NCI-H1105 treated with DMSO at 0.1 percent for 48 hours (cell line): ENCODE measurements at regions not wholly inside any gene's neighbourhood (a gene's known extent, or its start where the extent isn't known, plus 50 kb on each side); places are given as distances from the start of the nearest gene placed in this dataset.

Experiments
- DNase-seq: peaks from one replicate; lab custom pipeline; 2025; lab: John Stamatoyannopoulos, UW

DNA sequence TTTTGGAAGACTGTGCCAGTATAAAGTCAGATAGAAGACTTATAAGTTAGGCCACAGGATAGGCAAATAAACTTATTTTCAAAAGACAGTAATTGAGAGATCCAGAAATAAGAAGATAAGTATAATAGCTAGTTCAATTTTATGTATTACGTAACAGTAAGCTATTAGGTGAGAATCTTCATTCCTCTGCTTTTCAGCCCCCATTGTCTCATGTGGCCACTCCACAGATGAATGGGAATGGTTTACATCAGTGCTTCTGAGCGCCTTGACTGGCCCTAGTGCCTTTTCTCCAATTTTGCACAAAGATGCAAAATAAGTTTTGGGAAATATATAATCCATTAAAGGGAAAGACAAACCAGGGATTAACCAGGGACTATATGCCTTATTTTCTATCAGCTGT lies 550.5 kb downstream of the MMUT start:
- no peak for DNase-seq

GRCh38 chr6:48904809-48905208 lies 558.2 kb downstream of the MMUT start:
- DNase-seq, result no peak

DNA sequence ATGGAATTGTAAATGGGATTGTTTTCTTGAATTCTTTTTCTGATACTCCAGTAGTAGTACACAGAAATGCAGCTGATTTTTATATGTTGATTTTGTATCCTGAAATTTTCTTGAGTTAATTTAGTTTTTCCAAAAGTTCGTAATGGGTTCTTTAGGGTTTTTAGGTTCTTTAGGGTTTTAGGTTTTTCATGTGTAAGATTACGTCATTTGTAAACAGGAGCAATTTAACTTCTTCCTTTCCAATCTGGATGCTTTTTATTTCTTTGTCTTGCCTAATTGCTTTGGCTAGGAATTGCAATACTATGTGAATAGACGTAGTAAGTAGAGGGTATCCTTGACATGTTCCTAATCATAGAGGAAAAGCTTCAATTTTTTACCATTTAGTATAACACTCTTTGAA lies 568.6 kb downstream of the MMUT start:
- DNase-seq, result no peak

DNA sequence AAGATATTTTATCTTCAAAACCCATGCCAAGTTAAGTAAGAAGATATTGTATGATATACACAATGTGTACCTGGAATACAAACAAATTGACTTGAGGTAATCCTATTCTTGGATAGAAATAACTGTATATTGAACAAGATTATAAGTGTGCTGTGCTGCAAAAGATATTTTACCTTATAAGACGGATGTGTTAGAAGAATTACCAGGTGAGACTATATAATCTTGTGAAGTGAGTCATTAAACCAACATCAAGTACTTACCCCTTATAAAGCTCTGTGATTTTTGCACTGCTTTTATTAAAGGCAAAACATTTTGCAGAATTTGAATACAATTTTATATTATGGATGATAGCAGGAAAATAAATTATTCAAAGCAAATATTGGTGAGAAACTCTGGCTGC lies 570.0 kb downstream of the MMUT start:
- no peak for DNase-seq

DNA sequence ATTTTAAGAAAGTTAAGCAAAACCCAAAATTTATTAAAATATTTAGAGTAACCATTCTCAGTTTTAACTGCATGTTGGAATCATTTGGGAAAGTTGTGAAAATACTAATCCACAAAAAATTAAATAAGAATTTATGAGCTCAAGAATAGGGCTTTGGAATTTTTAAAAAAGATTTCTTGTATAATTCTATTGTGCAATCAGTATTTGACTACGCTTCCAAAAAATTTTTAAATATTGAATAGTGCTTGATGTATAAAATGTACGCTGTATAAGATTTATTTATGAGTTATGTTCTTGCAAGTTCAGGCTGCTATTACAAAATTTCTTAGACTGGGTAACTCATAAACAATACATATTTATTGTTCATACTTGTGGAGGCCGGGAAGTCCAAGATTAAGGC lies 571.7 kb downstream of the MMUT start:
- DNase-seq, result no peak

DNA sequence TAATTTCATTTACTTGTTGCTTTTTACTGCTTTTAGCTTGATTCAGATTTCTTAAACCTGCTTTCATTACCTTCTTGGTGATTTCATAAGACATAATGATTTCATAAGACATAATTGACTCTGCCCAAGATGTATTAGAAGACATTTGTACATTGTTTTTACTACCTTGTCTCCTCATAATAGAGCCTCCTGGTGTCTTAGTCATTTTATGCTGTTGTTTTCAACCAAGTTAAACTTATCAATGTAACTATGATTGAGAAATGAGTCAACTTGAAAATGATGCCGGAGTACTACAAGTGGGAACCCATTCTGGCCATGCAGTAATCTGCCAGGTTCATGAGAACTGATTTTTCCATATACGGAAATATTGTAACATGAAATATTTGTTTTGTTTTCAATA lies 573.6 kb downstream of the MMUT start:
- no peak for DNase-seq

DNA sequence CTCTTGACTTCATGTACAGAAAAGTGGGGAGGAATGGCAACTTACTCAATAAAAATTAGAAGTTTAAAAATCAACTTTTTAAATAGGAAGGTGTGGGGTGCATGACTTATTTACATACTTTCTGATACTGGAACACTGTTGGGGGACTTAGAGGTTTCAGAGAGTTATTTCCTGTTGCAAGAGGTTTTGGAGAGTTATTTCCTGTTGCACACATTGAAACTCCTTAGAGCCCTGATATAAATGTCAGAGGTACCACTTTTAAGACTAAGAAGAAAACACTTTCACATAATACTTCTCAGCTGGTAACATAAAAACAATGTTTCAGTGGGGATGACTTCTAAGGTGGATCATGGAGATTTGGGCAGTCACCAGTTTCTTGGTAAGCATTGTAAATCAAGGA lies 579.9 kb downstream of the MMUT start:
- DNase-seq, result no peak

- no peak for DNase-seq
Measured at GRCh38 chr6:48881551-48881950, 581.5 kb downstream of the MMUT start.

DNA sequence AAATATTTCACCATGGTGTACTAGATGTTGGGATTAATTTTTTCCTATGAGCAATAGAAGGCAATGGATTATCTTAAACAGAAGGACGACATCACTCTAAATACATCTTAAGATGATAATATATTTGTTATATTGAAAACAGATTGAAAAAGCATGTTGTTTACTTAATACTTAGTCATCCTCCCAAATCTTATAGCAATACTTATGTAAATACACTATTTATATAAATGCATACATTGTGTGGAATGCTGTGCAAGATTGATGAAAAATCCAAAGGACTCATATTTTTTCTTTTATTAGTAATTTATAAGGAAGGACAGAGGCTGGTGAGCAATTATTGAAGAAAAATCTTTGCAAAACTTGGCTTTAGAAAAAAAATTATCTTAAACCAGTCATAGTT lies 593.5 kb downstream of the MMUT start:
- no peak for DNase-seq

DNA sequence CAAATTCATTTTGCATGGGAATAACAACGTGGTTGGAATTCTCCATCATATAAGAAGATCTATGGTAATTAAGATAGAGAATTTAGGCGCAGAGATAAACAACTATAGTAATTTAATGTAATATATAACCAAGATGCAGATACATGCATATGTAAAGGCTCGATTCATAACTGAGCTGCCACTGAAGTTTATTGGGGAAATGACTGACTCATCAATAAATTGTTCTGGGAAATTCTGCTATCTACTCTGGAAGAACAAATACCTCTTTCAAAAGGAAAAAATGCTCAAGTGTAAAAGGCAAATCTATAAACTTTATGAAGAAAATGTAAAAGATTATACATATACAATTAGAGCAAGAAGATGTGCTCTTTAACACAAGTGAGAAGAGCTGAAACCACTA lies 596.4 kb downstream of the MMUT start:
- DNase-seq, result no peak

DNA sequence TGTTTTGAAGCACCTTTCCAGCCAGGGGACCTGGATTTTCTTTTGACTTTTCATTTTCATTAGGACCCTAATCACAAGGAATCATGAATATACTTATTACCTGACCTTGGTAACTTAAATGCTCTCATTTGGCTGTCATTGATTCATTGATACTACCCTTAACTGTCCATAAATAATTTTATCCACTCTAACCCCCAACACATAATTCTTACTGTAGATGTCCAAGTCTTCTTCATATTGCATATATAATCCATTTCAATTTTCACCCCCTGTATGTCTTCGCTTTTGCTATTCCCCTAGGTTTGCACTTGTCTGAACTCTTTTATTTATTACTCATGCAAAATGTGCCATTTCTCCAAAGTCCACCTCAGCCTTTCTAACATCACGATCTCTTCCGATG lies 602.9 kb downstream of the MMUT start:
- no peak for DNase-seq

- no peak for DNase-seq
Measured at GRCh38 chr6:48859562-48860123, 603.4 kb downstream of the MMUT start.

DNA sequence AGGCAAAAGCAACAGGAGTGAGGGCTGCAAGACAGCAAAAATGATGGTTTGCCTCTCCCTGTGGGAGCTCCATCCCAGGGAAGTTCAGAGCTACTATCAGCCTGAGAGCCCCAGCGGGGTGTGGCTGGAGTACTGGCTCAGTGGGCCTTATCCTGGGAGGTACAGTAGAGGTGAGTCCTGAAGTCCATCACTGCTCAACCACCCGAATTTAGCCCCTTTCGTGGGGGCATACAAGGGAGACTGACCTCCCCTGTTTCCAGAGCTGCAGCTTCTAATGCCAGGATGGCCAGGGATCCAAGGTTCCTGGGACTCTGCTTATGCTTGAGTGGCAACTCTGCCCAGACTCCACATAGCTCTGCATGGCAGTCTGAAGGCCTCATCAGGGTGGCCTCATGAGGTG lies 617.8 kb downstream of the MMUT start:
- no peak for DNase-seq

DNA sequence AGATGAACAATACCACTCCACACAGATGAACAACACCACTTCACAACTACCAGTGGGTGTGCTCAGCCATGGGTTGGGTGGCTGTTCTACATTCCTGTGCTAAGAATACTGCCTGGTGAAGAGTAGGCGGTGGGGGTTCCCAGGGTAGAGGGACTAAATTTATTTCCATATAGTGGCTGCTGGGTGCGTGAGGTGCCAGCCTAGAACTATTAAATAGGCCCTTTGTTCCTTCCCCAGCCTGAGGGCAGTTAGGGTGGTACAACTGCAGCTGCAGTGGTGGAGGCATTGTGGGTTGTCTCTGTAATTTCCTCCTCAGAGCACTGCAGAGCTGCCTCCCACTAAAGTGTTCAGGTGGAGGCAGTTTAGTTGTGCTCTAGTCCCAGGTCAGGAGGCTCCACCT lies 618.4 kb downstream of the MMUT start:
- no peak for DNase-seq

- no peak for DNase-seq
Measured at GRCh38 chr6:48840896-48841295, 622.2 kb downstream of the MMUT start.

GRCh38 chr6:48839206-48839605 lies 623.8 kb downstream of the MMUT start:
- no peak for DNase-seq

DNA sequence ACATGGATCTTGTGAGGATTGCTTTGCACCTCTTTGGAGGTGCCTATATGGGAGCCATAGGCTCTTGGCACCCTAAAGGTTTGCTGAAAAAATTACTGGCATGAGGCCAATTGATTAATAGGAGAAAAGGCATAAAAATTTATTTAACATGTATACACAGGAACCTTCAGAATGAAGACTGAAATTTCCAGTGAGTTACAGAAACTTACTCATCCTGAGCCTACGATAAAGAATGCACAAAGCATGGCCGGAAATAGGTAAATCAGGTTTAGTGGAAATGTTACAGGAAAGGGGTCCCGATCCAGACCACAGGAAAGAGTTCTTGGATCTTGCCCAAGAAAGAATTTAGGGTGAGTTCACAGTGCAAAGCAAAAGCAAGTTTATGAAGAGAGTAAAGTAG lies 625.3 kb downstream of the MMUT start:
- no peak for DNase-seq

- DNase-seq, result no peak
Measured at GRCh38 chr6:48835421-48835958, 627.6 kb downstream of the MMUT start.

- DNase-seq, result no peak
Measured at GRCh38 chr6:48834706-48835105, 628.3 kb downstream of the MMUT start.

GRCh38 chr6:48833916-48834315 lies 629.1 kb downstream of the MMUT start:
- DNase-seq, result no peak

- DNase-seq, result no peak
Measured at GRCh38 chr6:48826901-48827701, 636.0 kb downstream of the MMUT start.

GRCh38 chr6:48826152-48826515 lies 636.9 kb downstream of the MMUT start:
- DNase-seq, result no peak

- no peak for DNase-seq
Measured at GRCh38 chr6:48825501-48826151, 637.4 kb downstream of the MMUT start.
